Sigmoid colon (tissue), 4 donors: ENCODE measurements at regions not wholly inside any gene's neighbourhood (a gene's known extent, or its start where the extent isn't known, plus 50 kb on each side); places are given as distances from the start of the nearest gene placed in this dataset.

Experiments used
- EP300 ChIP-seq, 4 donors: sonication (generic); formaldehyde crosslinking; IDR thresholded peaks; one replicate each; pipeline ENCODE4 v1.6.1; 2017; ENCODE audit warnings: antibody characterized with exemption in 4 of 4
- POLR2A ChIP-seq, 2 donors: fragments of 450-650 bp; IDR thresholded peaks; one replicate each; pipeline ENCODE4 v1.6.1; 2016; ENCODE audit warnings: antibody characterized with exemption in 2 of 2, mild to moderate bottlenecking in 2 of 2, moderate library complexity in 2 of 2
- POLR2AphosphoS5 ChIP-seq, 4 donors: sonication (generic); formaldehyde crosslinking; IDR thresholded peaks; one replicate each; pipeline ENCODE4 v1.6.1; 2017; ENCODE audit warnings: antibody characterized with exemption in 4 of 4
- TF ChIP-seq, protein P1 (sequence below), 4 experiments: fragments of 450-650 bp in 3 of 4; fragments of 200-600 bp in 1 of 4; IDR thresholded peaks; one replicate each; pipeline ENCODE4 v1.5.1; 2016 to 2019; ENCODE audit warnings: antibody characterized with exemption in 4 of 4, mild to moderate bottlenecking in 3 of 4, moderate library complexity in 2 of 4

DNA sequence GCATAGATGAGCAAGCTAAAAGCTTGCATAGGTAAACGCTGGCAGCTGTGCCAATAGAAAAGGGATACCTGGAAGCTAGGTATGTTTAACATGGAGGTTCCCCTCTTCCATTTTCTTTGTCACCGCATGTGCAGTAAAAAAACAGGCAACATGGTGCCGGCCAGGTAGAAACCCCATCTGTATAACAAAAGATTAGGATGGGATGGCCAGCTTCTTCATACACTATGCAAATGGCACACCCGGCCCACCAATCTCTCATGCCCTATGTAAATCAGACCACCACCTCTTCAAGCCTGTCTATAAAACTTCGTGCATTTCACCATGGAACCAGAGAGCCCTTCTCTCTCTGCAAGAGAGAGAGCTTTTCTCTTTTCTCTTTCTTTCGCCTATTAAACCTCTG lies 224.3 kb upstream of the P2RY1 start:
- TF ChIP-seq, protein P1, sequence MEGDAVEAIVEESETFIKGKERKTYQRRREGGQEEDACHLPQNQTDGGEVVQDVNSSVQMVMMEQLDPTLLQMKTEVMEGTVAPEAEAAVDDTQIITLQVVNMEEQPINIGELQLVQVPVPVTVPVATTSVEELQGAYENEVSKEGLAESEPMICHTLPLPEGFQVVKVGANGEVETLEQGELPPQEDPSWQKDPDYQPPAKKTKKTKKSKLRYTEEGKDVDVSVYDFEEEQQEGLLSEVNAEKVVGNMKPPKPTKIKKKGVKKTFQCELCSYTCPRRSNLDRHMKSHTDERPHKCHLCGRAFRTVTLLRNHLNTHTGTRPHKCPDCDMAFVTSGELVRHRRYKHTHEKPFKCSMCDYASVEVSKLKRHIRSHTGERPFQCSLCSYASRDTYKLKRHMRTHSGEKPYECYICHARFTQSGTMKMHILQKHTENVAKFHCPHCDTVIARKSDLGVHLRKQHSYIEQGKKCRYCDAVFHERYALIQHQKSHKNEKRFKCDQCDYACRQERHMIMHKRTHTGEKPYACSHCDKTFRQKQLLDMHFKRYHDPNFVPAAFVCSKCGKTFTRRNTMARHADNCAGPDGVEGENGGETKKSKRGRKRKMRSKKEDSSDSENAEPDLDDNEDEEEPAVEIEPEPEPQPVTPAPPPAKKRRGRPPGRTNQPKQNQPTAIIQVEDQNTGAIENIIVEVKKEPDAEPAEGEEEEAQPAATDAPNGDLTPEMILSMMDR (IDR thresholded peaks at IDR 0.05): no peak
- no peak for TF ChIP-seq POLR2A (IDR thresholded peaks at IDR 0.05)
- TF ChIP-seq POLR2AphosphoS5 (IDR thresholded peaks at IDR 0.05): no peak
- no peak for TF ChIP-seq EP300 (IDR thresholded peaks at IDR 0.05)
